OCI-LY3 (cell line): ENCODE measurements at regions not wholly inside any gene's neighbourhood (a gene's known extent, or its start where the extent isn't known, plus 50 kb on each side); places are given as distances from the start of the nearest gene placed in this dataset.

Experiments used
- H2AFZ ChIP-seq: fragments of 200-600, 300-600 bp; shearing (Covaris generic); 2 replicates; pipeline ENCODE4 v1.6.0; 2014; ENCODE audit warnings: antibody characterized with exemption, low read depth, low read length
- H3K27ac ChIP-seq: fragments of 200-600, 300-600 bp; sonication (generic); 2 replicates; pipeline ENCODE4 v1.5.1; 2014; ENCODE audit warnings: mild to moderate bottlenecking, low read length, moderate library complexity, mixed read lengths
- H3K27me3 ChIP-seq: fragments of 200-600, 300-600 bp; sonication (generic); 2 replicates; pipeline ENCODE4 v1.6.1; 2014; ENCODE audit warnings: low read depth, low read length, mixed read lengths
- H3K36me3 ChIP-seq: fragments of 200-600, 300-600 bp; sonication (generic); replicated peaks from 2 replicates; pipeline ENCODE3; 2014; ENCODE audit warnings: low read depth, low read length, mixed read lengths
- H3K4me1 ChIP-seq: fragments of 300-600, 200-600 bp; sonication (generic); 2 replicates; pipeline ENCODE4 v1.6.1; 2014; ENCODE audit warnings: low read length, mixed read lengths
- H3K4me2 ChIP-seq: fragments of 200-600, 300-600 bp; sonication (generic); 2 replicates; pipeline ENCODE4 v1.6.1; 2014; ENCODE audit warnings: low read length, mixed read lengths
- H3K4me3 ChIP-seq: fragments of 300-600, 200-600 bp; sonication (generic); 2 replicates; pipeline ENCODE4 v1.5.1; 2014; ENCODE audit warnings: antibody characterized with exemption, mild to moderate bottlenecking, low read length, moderate library complexity
- H3K79me2 ChIP-seq: fragments of 300-600, 200-600 bp; shearing (Covaris generic); 2 replicates; pipeline ENCODE4 v1.6.1; 2014; ENCODE audit warnings: mild to moderate bottlenecking, low read length, mixed read lengths
- H3K9ac ChIP-seq: fragments of 300-600, 200-600 bp; shearing (Covaris generic); 2 replicates; pipeline ENCODE4 v1.6.0; 2014; ENCODE audit warnings: mild to moderate bottlenecking, low read length, moderate library complexity
- H3K9me3 ChIP-seq: fragments of 200-600, 300-600 bp; shearing (Covaris generic); 2 replicates; pipeline ENCODE4 v1.6.1; 2014; ENCODE audit warnings: low read length, mixed read lengths; ENCODE audit not compliant: insufficient read depth
- H4K20me1 ChIP-seq: fragments of 200-600, 300-600 bp; sonication (generic); 2 replicates; pipeline ENCODE4 v1.6.1; 2016; ENCODE audit warnings: low read length, mixed read lengths; ENCODE audit not compliant: insufficient read depth
- CTCF ChIP-seq: fragments of 200-600, 300-600 bp; sonication (generic); IDR thresholded peaks from 2 replicates; pipeline ENCODE4 v1.5.1; 2014; ENCODE audit warnings: antibody characterized with exemption, low read length, low read depth
- EZH2phosphoT487 ChIP-seq: fragments of 200-600 bp; shearing (Covaris generic); IDR thresholded peaks from 2 replicates; pipeline ENCODE4 v1.6.1; 2018; ENCODE audit warnings: antibody characterized with exemption, mixed run types, low read depth

- no peaks in the 10 kb centered on the region for H4K20me1 ChIP-seq
- no peak for TF ChIP-seq CTCF
- TF ChIP-seq EZH2phosphoT487 = no peak
- no peak overlapping the region for H3K9ac ChIP-seq
- no peak overlapping the region for H3K4me2 ChIP-seq
- H3K36me3 ChIP-seq = no peaks in the 10 kb centered on the region
- H2AFZ ChIP-seq = no peak overlapping the region
- H3K4me1 ChIP-seq = no peaks in the 10 kb centered on the region
- no peaks in the 10 kb centered on the region for H3K9me3 ChIP-seq
- no peak overlapping the region for H3K27ac ChIP-seq
- no peaks in the 10 kb centered on the region for H3K27me3 ChIP-seq
- H3K4me3 ChIP-seq = no peak overlapping the region
- no peaks in the 10 kb centered on the region for H3K79me2 ChIP-seq
These were observed 730.2 kb downstream of the KCTD8 start for GRCh38 chr4:43718369-43718768.

GRCh38 chr4:43732829-43733426, 715.7 kb downstream of the KCTD8 start:
- Histone ChIP-seq H3K27me3 (no peaks in the 10 kb centered on the region), H3K27ac (no peak overlapping the region), H3K79me2 (no peaks in the 10 kb centered on the region), H2AFZ (no peak overlapping the region), H3K4me2 (no peak overlapping the region), H4K20me1 (no peaks in the 10 kb centered on the region), H3K4me3 (no peak overlapping the region), H3K9ac (no peak overlapping the region), H3K9me3 (0 out of 2 replicates have a peak, but pooled peaks cover 3% of the 10 kb centered on the region), H3K4me1 (no peaks in the 10 kb centered on the region), H3K36me3 (no peaks in the 10 kb centered on the region)
- TF ChIP-seq EZH2phosphoT487 (no peak), CTCF (no peak)

GRCh38 chr4:43742083-43742482, 706.5 kb downstream of the KCTD8 start:
- Histone ChIP-seq H3K4me1 (no peaks in the 10 kb centered on the region), H3K4me2 (no peak overlapping the region), H3K9me3 (no peaks in the 10 kb centered on the region), H3K27me3 (no peaks in the 10 kb centered on the region), H3K27ac (no peak overlapping the region), H3K79me2 (no peaks in the 10 kb centered on the region), H4K20me1 (no peaks in the 10 kb centered on the region), H3K36me3 (no peaks in the 10 kb centered on the region), H3K9ac (no peak overlapping the region), H2AFZ (no peak overlapping the region), H3K4me3 (no peak overlapping the region)
- TF ChIP-seq EZH2phosphoT487 = no peak
- no peak for TF ChIP-seq CTCF

- Histone ChIP-seq H3K27ac (no peak overlapping the region), H3K79me2 (no peaks in the 10 kb centered on the region), H3K9me3 (no peaks in the 10 kb centered on the region), H3K9ac (no peak overlapping the region), H3K4me3 (no peak overlapping the region), H3K27me3 (no peaks in the 10 kb centered on the region), H3K4me2 (no peak overlapping the region), H2AFZ (no peak overlapping the region), H3K36me3 (no peaks in the 10 kb centered on the region), H4K20me1 (no peaks in the 10 kb centered on the region), H3K4me1 (no peaks in the 10 kb centered on the region)
- TF ChIP-seq CTCF (no peak), EZH2phosphoT487 (no peak)
These were observed 694.0 kb downstream of the KCTD8 start for GRCh38 chr4:43754566-43754965.
